Progenitor cell of endocrine pancreas (in vitro differentiated cells): ENCODE measurements at regions not wholly inside any gene's neighbourhood (a gene's known extent, or its start where the extent isn't known, plus 50 kb on each side); places are given as distances from the start of the nearest gene placed in this dataset.

Source experiments
- DNase-seq: peaks from one replicate; pipeline ENCODE4 v3.0.0; 2021; ENCODE audit warnings: low spot score; ENCODE audit not compliant: unreplicated experiment
- H3K27ac Mint-ChIP-seq: 2 replicates; pipeline ENCODE4 v1.8.0; 2021; ENCODE audit warnings: mild to moderate bottlenecking, moderate library complexity, mixed read lengths
- H3K27me3 Mint-ChIP-seq: 2 replicates; pipeline ENCODE4 v1.8.0; 2021; ENCODE audit warnings: mixed read lengths
- H3K36me3 Mint-ChIP-seq: 2 replicates; pipeline ENCODE4 v1.8.0; 2022; ENCODE audit warnings: mixed read lengths; ENCODE audit not compliant: insufficient read depth
- H3K4me1 Mint-ChIP-seq: 2 replicates; pipeline ENCODE4 v1.8.0; 2021; ENCODE audit warnings: low read depth, mixed read lengths
- H3K4me3 Mint-ChIP-seq: 2 replicates; pipeline ENCODE4 v1.8.0; 2021; ENCODE audit warnings: low read depth, mild to moderate bottlenecking, moderate library complexity, mixed read lengths
- H3K9me3 Mint-ChIP-seq: 2 replicates; pipeline ENCODE4 v1.8.0; 2021; ENCODE audit warnings: low read depth, mixed read lengths
- CTCF ChIP-seq: fragments of 200-600 bp; sonication (generic); IDR thresholded peaks from one replicate; pipeline ENCODE4 v1.5.0; 2021; ENCODE audit warnings: antibody characterized with exemption, mild to moderate bottlenecking; ENCODE audit not compliant: unreplicated experiment

GRCh38 chr6:40965046-40965445, 74.0 kb downstream of the UNC5CL start:
- H3K9me3 Mint-ChIP-seq: no peaks in the 10 kb centered on the region
- no peak for TF ChIP-seq CTCF
- H3K27ac Mint-ChIP-seq: no peak overlapping the region

GRCh38 chr6:40963019-40963418, 76.0 kb downstream of the UNC5CL start:
- H3K4me1 Mint-ChIP-seq: peaks cover 7% of the 10 kb centered on the region
- DNase-seq: no peak
- H3K36me3 Mint-ChIP-seq: no peaks in the 10 kb centered on the region

More at GRCh38 chr6:40965046-40965445, 74.0 kb downstream of the UNC5CL start:
- no peak overlapping the region for H3K4me3 Mint-ChIP-seq
- H3K27me3 Mint-ChIP-seq: no peaks in the 10 kb centered on the region
- DNase-seq: no peak
- H3K36me3 Mint-ChIP-seq: no peaks in the 10 kb centered on the region
- H3K4me1 Mint-ChIP-seq: peaks cover 2% of the 10 kb centered on the region

GRCh38 chr6:40962241-40962640, 76.8 kb downstream of the UNC5CL start:
- no peak overlapping the region for H3K4me3 Mint-ChIP-seq

More at GRCh38 chr6:40963019-40963418, 76.0 kb downstream of the UNC5CL start:
- Mint-ChIP-seq H3K4me3 (no peak overlapping the region), H3K9me3 (no peaks in the 10 kb centered on the region), H3K27me3 (no peaks in the 10 kb centered on the region), H3K27ac (no peak overlapping the region)
- TF ChIP-seq CTCF: no peak

GRCh38 chr6:40961831-40962230, 77.2 kb downstream of the UNC5CL start:
- DNase-seq: no peak
- H3K27me3 Mint-ChIP-seq: no peaks in the 10 kb centered on the region
- no peak overlapping the region for H3K4me3 Mint-ChIP-seq
- H3K4me1 Mint-ChIP-seq: peaks cover 13% of the 10 kb centered on the region
- no peaks in the 10 kb centered on the region for H3K9me3 Mint-ChIP-seq
- TF ChIP-seq CTCF: no peak
- H3K36me3 Mint-ChIP-seq: no peaks in the 10 kb centered on the region
- no peak overlapping the region for H3K27ac Mint-ChIP-seq

More at GRCh38 chr6:40962241-40962640, 76.8 kb downstream of the UNC5CL start:
- Mint-ChIP-seq H3K9me3 (no peaks in the 10 kb centered on the region), H3K27me3 (no peaks in the 10 kb centered on the region), H3K36me3 (no peaks in the 10 kb centered on the region), H3K4me1 (peaks cover 10% of the 10 kb centered on the region), H3K27ac (no peak overlapping the region)
- no peak for DNase-seq
- TF ChIP-seq CTCF: no peak

- Mint-ChIP-seq H3K4me1 (peaks cover 13% of the 10 kb centered on the region), H3K4me3 (no peak overlapping the region), H3K9me3 (no peaks in the 10 kb centered on the region), H3K27ac (peak overlapping the region; percentile 54), H3K36me3 (no peaks in the 10 kb centered on the region), H3K27me3 (no peaks in the 10 kb centered on the region)
- no peak for DNase-seq
- no peak for TF ChIP-seq CTCF
These were observed 78.1 kb downstream of the UNC5CL start for GRCh38 chr6:40960742-40961430.
